ENCODE measurements at regions not wholly inside any gene's neighbourhood (a gene's known extent, or its start where the extent isn't known, plus 50 kb on each side); places are given as distances from the start of the nearest gene placed in this dataset.

GRCh38 chr10:80755893-80756292, 218.2 kb downstream of the SH2D4B start:
- no peaks in the 10 kb centered on the region for H3K36me3 ChIP-seq (replicated peaks in 1 of 2; ENCODE audit: control insufficient read depth in 1 of 2, insufficient read depth in 2 of 2, low read length in 2 of 2)
- no peaks in the 10 kb centered on the region for H3K4me1 ChIP-seq (ENCODE audit: control insufficient read depth in 1 of 2, insufficient read depth in 2 of 2, low read length in 2 of 2)
- H3K4me3 Mint-ChIP-seq = no peak overlapping the region
- no peaks in the 10 kb centered on the region for H3K9me3 ChIP-seq (replicated peaks in 1 of 2; ENCODE audit: control insufficient read depth in 1 of 2, insufficient read depth in 1 of 2, low read length in 2 of 2)
- H3K36me3 Mint-ChIP-seq = no peaks in the 10 kb centered on the region
- DNase-seq = no peak
- H3K4me2 ChIP-seq (replicated peaks; ENCODE audit: extremely low read depth, low read length, poor library complexity, severe bottlenecking) = no peak overlapping the region
- no peak overlapping the region for H3K27ac ChIP-seq (ENCODE audit: low read depth in 1 of 2, low read length in 2 of 2)
- no peak for TF ChIP-seq CTCF (IDR thresholded peaks at IDR 0.05)
- H3K9me3 Mint-ChIP-seq = peaks cover 0 to 5% (median 0%) of the 10 kb centered on the region in 7 donors
- no peaks in the 10 kb centered on the region for H4K20me1 ChIP-seq (ENCODE audit: insufficient read depth, low read length)
- H3K27ac Mint-ChIP-seq = no peak overlapping the region
- no peak overlapping the region for H2AFZ ChIP-seq (ENCODE audit: insufficient read depth, low read depth, low read length, poor library complexity, severe bottlenecking)
- H3K79me2 ChIP-seq (ENCODE audit: insufficient read depth, low read length) = no peaks in the 10 kb centered on the region
- no peaks in the 10 kb centered on the region for H3K27me3 Mint-ChIP-seq (ENCODE audit: low read depth in 3 of 3)
- intact Hi-C loops (cut with micrococcal nuclease) = no loop called here
- WGBS (ENCODE audit: insufficient coverage) = 100% methylated on average over 2 of the region's 2 CpGs
- H3K9ac ChIP-seq (ENCODE audit: insufficient read depth, low read length, poor library complexity, severe bottlenecking) = no peak overlapping the region
- H3K27me3 ChIP-seq (ENCODE audit: control insufficient read depth in 2 of 2, insufficient read depth in 2 of 2, low read length in 2 of 2) = no peaks in the 10 kb centered on the region
- H3K4me3 ChIP-seq (replicated peaks in 1 of 3; ENCODE audit: low read depth in 2 of 3, low read length in 3 of 3) = no peak overlapping the region
- H3K4me1 Mint-ChIP-seq = no peaks in the 10 kb centered on the region

- H3K36me3 Mint-ChIP-seq = no peaks in the 10 kb centered on the region
- H3K4me1 ChIP-seq (ENCODE audit: control insufficient read depth in 1 of 2, insufficient read depth in 2 of 2, low read length in 2 of 2) = no peaks in the 10 kb centered on the region
- no peak overlapping the region for H3K27ac Mint-ChIP-seq
- no peak overlapping the region for H3K4me3 Mint-ChIP-seq
- no peak overlapping the region for H3K4me3 ChIP-seq (replicated peaks in 1 of 3; ENCODE audit: low read depth in 2 of 3, low read length in 3 of 3)
- H3K9me3 ChIP-seq (replicated peaks in 1 of 2; ENCODE audit: control insufficient read depth in 1 of 2, insufficient read depth in 1 of 2, low read length in 2 of 2) = no peaks in the 10 kb centered on the region
- no peaks in the 10 kb centered on the region for H4K20me1 ChIP-seq (ENCODE audit: insufficient read depth, low read length)
- no peak overlapping the region for H2AFZ ChIP-seq (ENCODE audit: insufficient read depth, low read depth, low read length, poor library complexity, severe bottlenecking)
- H3K4me2 ChIP-seq (replicated peaks; ENCODE audit: extremely low read depth, low read length, poor library complexity, severe bottlenecking) = no peak overlapping the region
- no peaks in the 10 kb centered on the region for H3K27me3 Mint-ChIP-seq (ENCODE audit: low read depth in 3 of 3)
- WGBS (ENCODE audit: insufficient coverage) = 80% methylated on average over 1 of the region's 5 CpGs
- TF ChIP-seq CTCF (IDR thresholded peaks at IDR 0.05) = no peak
- intact Hi-C loops (cut with micrococcal nuclease) = no loop called here
- no peak overlapping the region for H3K27ac ChIP-seq (ENCODE audit: low read depth in 1 of 2, low read length in 2 of 2)
- no peaks in the 10 kb centered on the region for H3K79me2 ChIP-seq (ENCODE audit: insufficient read depth, low read length)
- peaks cover 0 to 2% (median 0%) of the 10 kb centered on the region in 7 donors for H3K9me3 Mint-ChIP-seq
- no peaks in the 10 kb centered on the region for H3K36me3 ChIP-seq (replicated peaks in 1 of 2; ENCODE audit: control insufficient read depth in 1 of 2, insufficient read depth in 2 of 2, low read length in 2 of 2)
- no peak for DNase-seq
- H3K9ac ChIP-seq (ENCODE audit: insufficient read depth, low read length, poor library complexity, severe bottlenecking) = no peak overlapping the region
- no peaks in the 10 kb centered on the region for H3K4me1 Mint-ChIP-seq
- H3K27me3 ChIP-seq (ENCODE audit: control insufficient read depth in 2 of 2, insufficient read depth in 2 of 2, low read length in 2 of 2) = no peaks in the 10 kb centered on the region
These were observed 222.0 kb downstream of the SH2D4B start for GRCh38 chr10:80759693-80760092.
